ENCODE measurements at regions not wholly inside any gene's neighbourhood (a gene's known extent, or its start where the extent isn't known, plus 50 kb on each side); places are given as distances from the start of the nearest gene placed in this dataset.

GRCh38 chr12:11946161-11946560 lies 124.6 kb upstream of the BCL2L14 start:
- DNase-seq (ENCODE audit: low spot score), result no peak

- DNase-seq (ENCODE audit: low spot score), result no peak
Measured at GRCh38 chr12:11947213-11947612, 123.5 kb upstream of the BCL2L14 start.

GRCh38 chr12:11949738-11950411 lies 120.9 kb upstream of the BCL2L14 start:
- no peak for DNase-seq (ENCODE audit: low spot score)

- DNase-seq (ENCODE audit: low spot score), result no peak
Measured at GRCh38 chr12:11951209-11951608, 119.5 kb upstream of the BCL2L14 start.

GRCh38 chr12:11953523-11953922 lies 117.2 kb upstream of the BCL2L14 start:
- DNase-seq (ENCODE audit: low spot score), result no peak

GRCh38 chr12:11954181-11954580 lies 116.6 kb upstream of the BCL2L14 start:
- DNase-seq (ENCODE audit: low spot score), result no peak

- peak; percentile 94 for DNase-seq (ENCODE audit: low spot score)
Measured at GRCh38 chr12:11958221-11959091, 112.3 kb upstream of the BCL2L14 start.

GRCh38 chr12:11959117-11959823 lies 111.5 kb upstream of the BCL2L14 start:
- no peak for DNase-seq (ENCODE audit: low spot score)

- DNase-seq (ENCODE audit: low spot score), result no peak
Measured at GRCh38 chr12:11960646-11961045, 110.1 kb upstream of the BCL2L14 start.

- DNase-seq (ENCODE audit: low spot score), result no peak
Measured at GRCh38 chr12:11961686-11962085, 109.1 kb upstream of the BCL2L14 start.

- DNase-seq (ENCODE audit: low spot score), result no peak
Measured at GRCh38 chr12:11962860-11963259, 107.9 kb upstream of the BCL2L14 start.

- no peak for DNase-seq (ENCODE audit: low spot score)
Measured at GRCh38 chr12:11963841-11964471, 106.8 kb upstream of the BCL2L14 start.

- DNase-seq (ENCODE audit: low spot score), result no peak
Measured at GRCh38 chr12:11965258-11965910, 105.4 kb upstream of the BCL2L14 start.

- no peak for DNase-seq (ENCODE audit: low spot score)
Measured at GRCh38 chr12:11967376-11968047, 103.2 kb upstream of the BCL2L14 start.

GRCh38 chr12:11968048-11968383 lies 102.7 kb upstream of the BCL2L14 start:
- DNase-seq (ENCODE audit: low spot score), result no peak

GRCh38 chr12:11968516-11968915 lies 102.2 kb upstream of the BCL2L14 start:
- no peak for DNase-seq (ENCODE audit: low spot score)

- no peak for DNase-seq (ENCODE audit: low spot score)
Measured at GRCh38 chr12:11969437-11970154, 101.1 kb upstream of the BCL2L14 start.

GRCh38 chr12:11970155-11970520 lies 100.6 kb upstream of the BCL2L14 start:
- no peak for DNase-seq (ENCODE audit: low spot score)

- DNase-seq (ENCODE audit: low spot score), result no peak
Measured at GRCh38 chr12:11973396-11973795, 97.3 kb upstream of the BCL2L14 start.

- no peak for DNase-seq (ENCODE audit: low spot score)
Measured at GRCh38 chr12:11976005-11976404, 94.7 kb upstream of the BCL2L14 start.
